Fibroblast of lung (primary cell): ENCODE measurements at regions not wholly inside any gene's neighbourhood (a gene's known extent, or its start where the extent isn't known, plus 50 kb on each side); places are given as distances from the start of the nearest gene placed in this dataset.

ENCODE experiments used
- EZH2 ChIP-seq: IDR thresholded peaks from 2 replicates; pipeline ENCODE4 v1.5.1; 2012; ENCODE audit warnings: low read length, control low read depth, mild to moderate bottlenecking; ENCODE audit errors: missing control alignments
- TF ChIP-seq, protein P1 (sequence below), 2 donors: IDR thresholded peaks in 1 of 2; conservative IDR thresholded peaks in 1 of 2; 1 replicate in 1 of 2; 2 replicates in 1 of 2; pipeline ENCODE4 v1.5.1; 2011 to 2012; ENCODE audit warnings: low read length in 2 of 2, control low read depth in 1 of 2, inconsistent platforms in 1 of 2, low read depth in 1 of 2, mild to moderate bottlenecking in 1 of 2

DNA sequence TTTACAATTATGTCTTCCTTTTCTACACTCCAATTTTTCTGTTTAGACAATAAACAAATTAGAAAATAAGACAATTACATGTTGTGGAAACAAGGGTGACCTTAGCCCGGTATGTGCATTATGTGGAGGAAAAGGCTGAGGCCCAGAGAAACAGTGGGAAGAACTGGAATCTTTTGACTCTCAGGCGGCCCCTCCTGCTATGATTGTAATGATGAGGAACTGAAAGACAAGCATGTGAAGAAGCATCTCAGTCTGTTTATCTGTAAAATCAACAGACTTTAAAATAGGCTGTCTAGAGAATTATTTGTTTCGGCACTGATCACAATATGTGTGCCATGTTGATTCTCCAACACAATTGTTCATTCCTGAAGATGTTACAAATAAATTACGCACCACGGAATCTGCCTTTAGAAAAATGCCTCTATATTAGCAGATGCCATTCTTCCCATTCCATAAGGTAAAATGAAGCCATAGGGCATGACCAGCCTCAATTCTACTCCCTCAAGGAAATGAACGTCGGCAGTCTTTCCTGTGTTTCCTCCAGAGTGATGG, 1201.6 kb upstream of the CITED2 start:
- TF ChIP-seq, protein P1, sequence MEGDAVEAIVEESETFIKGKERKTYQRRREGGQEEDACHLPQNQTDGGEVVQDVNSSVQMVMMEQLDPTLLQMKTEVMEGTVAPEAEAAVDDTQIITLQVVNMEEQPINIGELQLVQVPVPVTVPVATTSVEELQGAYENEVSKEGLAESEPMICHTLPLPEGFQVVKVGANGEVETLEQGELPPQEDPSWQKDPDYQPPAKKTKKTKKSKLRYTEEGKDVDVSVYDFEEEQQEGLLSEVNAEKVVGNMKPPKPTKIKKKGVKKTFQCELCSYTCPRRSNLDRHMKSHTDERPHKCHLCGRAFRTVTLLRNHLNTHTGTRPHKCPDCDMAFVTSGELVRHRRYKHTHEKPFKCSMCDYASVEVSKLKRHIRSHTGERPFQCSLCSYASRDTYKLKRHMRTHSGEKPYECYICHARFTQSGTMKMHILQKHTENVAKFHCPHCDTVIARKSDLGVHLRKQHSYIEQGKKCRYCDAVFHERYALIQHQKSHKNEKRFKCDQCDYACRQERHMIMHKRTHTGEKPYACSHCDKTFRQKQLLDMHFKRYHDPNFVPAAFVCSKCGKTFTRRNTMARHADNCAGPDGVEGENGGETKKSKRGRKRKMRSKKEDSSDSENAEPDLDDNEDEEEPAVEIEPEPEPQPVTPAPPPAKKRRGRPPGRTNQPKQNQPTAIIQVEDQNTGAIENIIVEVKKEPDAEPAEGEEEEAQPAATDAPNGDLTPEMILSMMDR (conservative IDR thresholded peaks at IDR 0.05 in 1 of 2, IDR thresholded peaks at IDR 0.05 in 1 of 2; ENCODE audit: low read depth in 1 of 2, low read length in 2 of 2): no peak
- no peak for TF ChIP-seq EZH2
